ENCODE measurements at regions not wholly inside any gene's neighbourhood (a gene's known extent, or its start where the extent isn't known, plus 50 kb on each side); places are given as distances from the start of the nearest gene placed in this dataset.

GRCh38 chr2:8540552-8541055 is 141.3 kb upstream of the ID2 start:
- DNase-seq = no peak

GRCh38 chr2:8541223-8541622 is 140.6 kb upstream of the ID2 start:
- DNase-seq = no peak

GRCh38 chr2:8541636-8542035 is 140.2 kb upstream of the ID2 start:
- no peak for DNase-seq

- DNase-seq = no peak
Observed at GRCh38 chr2:8542381-8543059, 139.3 kb upstream of the ID2 start.

GRCh38 chr2:8543060-8543382 is 138.8 kb upstream of the ID2 start:
- DNase-seq = no peak

- DNase-seq = no peak
Observed at GRCh38 chr2:8543383-8544170, 138.3 kb upstream of the ID2 start.

GRCh38 chr2:8544171-8544785 is 137.6 kb upstream of the ID2 start:
- DNase-seq = no peak

- DNase-seq = peak; percentile 50
Observed at GRCh38 chr2:8544786-8545694, 136.8 kb upstream of the ID2 start.

GRCh38 chr2:8545695-8546611 is 135.9 kb upstream of the ID2 start:
- DNase-seq = no peak

GRCh38 chr2:8546612-8547283 is 135.1 kb upstream of the ID2 start:
- DNase-seq = peak; percentile 1

GRCh38 chr2:8547284-8548064 is 134.4 kb upstream of the ID2 start:
- no peak for DNase-seq

- no peak for DNase-seq
Observed at GRCh38 chr2:8548065-8548618, 133.7 kb upstream of the ID2 start.

GRCh38 chr2:8548619-8549150 is 133.2 kb upstream of the ID2 start:
- DNase-seq = no peak

- no peak for DNase-seq
Observed at GRCh38 chr2:8549273-8549922, 132.5 kb upstream of the ID2 start.

- DNase-seq = peak; percentile 1
Observed at GRCh38 chr2:8549942-8550341, 131.9 kb upstream of the ID2 start.

- peak; percentile 3 for DNase-seq
Observed at GRCh38 chr2:8550481-8550880, 131.4 kb upstream of the ID2 start.

- peak; percentile 1 for DNase-seq
Observed at GRCh38 chr2:8550937-8551621, 130.8 kb upstream of the ID2 start.

GRCh38 chr2:8551622-8552074 is 130.2 kb upstream of the ID2 start:
- peak; percentile 0 for DNase-seq
